Activated CD4-positive, alpha-beta T cell treated with anti-CD3 and anti-CD28 coated beads for 36 hours (primary cell): ENCODE measurements at regions not wholly inside any gene's neighbourhood (a gene's known extent, or its start where the extent isn't known, plus 50 kb on each side); places are given as distances from the start of the nearest gene placed in this dataset.

Experiments used
- ATAC-seq: fragments of 200-7000 bp; cut with Tn5 transposase; one replicate; pipeline ENCODE4 v1.10.0; 2021; ENCODE audit warnings: mild to moderate bottlenecking, moderate library complexity
- CTCF ChIA-PET: fragments of 350-600 bp; sonication (Branson Sonifier 250); formaldehyde crosslinking; loops from one replicate; lab custom pipeline; 2021; ENCODE audit warnings: antibody characterized with exemption; lab: Charles Lee
- POLR2A ChIA-PET: fragments of 350-600 bp; sonication (Branson Sonifier 250); formaldehyde crosslinking; loops from one replicate; lab custom pipeline; 2021; ENCODE audit warnings: antibody characterized with exemption, inconsistent platforms; lab: Charles Lee
- DNase-seq: peaks from one replicate; pipeline ENCODE4 v3.0.0-alpha.2; 2020
- H3K27ac Mint-ChIP-seq: one replicate; pipeline ENCODE4 v1.8.0; 2021; ENCODE audit warnings: mixed read lengths
- H3K27me3 Mint-ChIP-seq: one replicate; pipeline ENCODE4 v1.8.0; 2021; ENCODE audit warnings: mixed read lengths
- H3K36me3 Mint-ChIP-seq: one replicate; pipeline ENCODE4 v1.8.0; 2021; ENCODE audit warnings: low read depth, mixed read lengths
- H3K4me1 Mint-ChIP-seq: one replicate; pipeline ENCODE4 v1.8.0; 2021; ENCODE audit warnings: mixed read lengths
- H3K4me3 Mint-ChIP-seq: one replicate; pipeline ENCODE4 v1.8.0; 2021; ENCODE audit warnings: mild to moderate bottlenecking, moderate library complexity, mixed read lengths
- H3K9me3 Mint-ChIP-seq: one replicate; pipeline ENCODE4 v1.8.0; 2021; ENCODE audit warnings: low read depth, mixed read lengths
- intact Hi-C, 2 experiments: fragments of 100-400 bp; cut with DNase I in 1 of 2; cut with micrococcal nuclease in 1 of 2; formaldehyde crosslinking; loops; one replicate each; pipeline versions ENCODE4 v1.14.2 to v1.15.1; 2022 to 2024; cut with DNase I, micrococcal nuclease

DNA sequence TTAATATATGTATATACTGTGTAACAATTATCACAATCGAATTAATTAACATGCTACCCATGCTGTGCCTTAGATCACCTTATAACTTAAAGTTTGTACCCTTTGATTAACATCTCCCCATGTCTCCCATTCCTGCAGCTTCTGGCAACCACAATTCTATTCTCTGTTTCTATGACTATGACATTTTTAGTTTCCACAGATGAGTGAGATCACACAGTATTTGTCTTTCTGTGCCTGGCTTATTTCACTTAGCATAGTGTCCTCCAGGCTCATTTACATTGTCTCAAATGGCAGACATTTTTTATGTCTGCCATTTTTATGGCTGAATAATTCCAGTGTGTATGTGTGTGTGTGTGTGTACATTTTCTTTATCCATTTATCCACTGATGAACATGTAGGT lies 146.1 kb upstream of the SLC28A3 start:
- no peak overlapping the region for H3K27ac Mint-ChIP-seq
- no peaks in the 10 kb centered on the region for H3K9me3 Mint-ChIP-seq
- intact Hi-C loops = no loop called here
- no peaks in the 10 kb centered on the region for H3K4me1 Mint-ChIP-seq
- no peak for DNase-seq
- ATAC-seq = no peak
- ChIA-PET POLR2A (interaction anchor here (0.6 kb wide), 1 partner anchor 51 kb away, joined by 4 read pairs; no protein-coding TSS in a partner anchor), CTCF (interaction anchor here (1.4 kb wide), 1 partner anchor 9 kb away, joined by 3 read pairs; no protein-coding TSS in a partner anchor)
- H3K4me3 Mint-ChIP-seq = no peak overlapping the region
- H3K27me3 Mint-ChIP-seq = no peaks in the 10 kb centered on the region
- H3K36me3 Mint-ChIP-seq = no peaks in the 10 kb centered on the region

DNA sequence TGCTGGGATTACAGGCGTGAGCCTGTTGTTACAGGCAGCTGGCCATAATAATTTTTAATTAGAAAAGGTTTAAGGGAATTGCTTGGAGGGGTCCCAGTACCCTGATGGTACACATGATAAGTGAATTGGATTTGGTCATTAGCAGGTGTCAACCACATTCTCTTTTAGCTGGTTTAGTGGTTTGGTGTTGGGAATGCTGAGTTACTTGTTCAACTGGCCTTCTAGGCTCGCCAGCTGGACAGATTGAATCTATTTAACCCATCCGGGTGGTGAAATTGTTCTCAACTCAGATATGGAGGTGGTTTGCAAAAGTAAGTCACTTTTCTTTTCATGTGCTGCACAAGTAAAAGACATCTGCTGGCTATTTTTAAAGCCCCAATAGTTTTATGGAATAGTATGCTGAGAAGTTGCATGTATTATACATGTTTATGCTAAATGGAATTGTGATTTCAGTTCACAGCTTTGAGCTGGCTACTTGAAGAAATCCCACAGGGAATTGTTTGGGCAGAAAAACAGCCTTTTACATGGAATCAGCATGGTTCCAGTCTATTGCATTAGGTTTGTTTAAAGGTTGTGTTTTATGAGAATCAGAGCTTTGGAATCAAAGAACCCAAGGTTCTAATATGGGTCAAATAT lies 149.8 kb upstream of the SLC28A3 start:
- Mint-ChIP-seq H3K4me3 (no peak overlapping the region), H3K27me3 (no peaks in the 10 kb centered on the region), H3K4me1 (no peaks in the 10 kb centered on the region), H3K36me3 (no peaks in the 10 kb centered on the region), H3K9me3 (no peaks in the 10 kb centered on the region), H3K27ac (no peak overlapping the region)
- ChIA-PET CTCF (no interaction called here), POLR2A (no interaction called here)
- intact Hi-C loops = no loop called here
- ATAC-seq = no peak
- no peak for DNase-seq

DNA sequence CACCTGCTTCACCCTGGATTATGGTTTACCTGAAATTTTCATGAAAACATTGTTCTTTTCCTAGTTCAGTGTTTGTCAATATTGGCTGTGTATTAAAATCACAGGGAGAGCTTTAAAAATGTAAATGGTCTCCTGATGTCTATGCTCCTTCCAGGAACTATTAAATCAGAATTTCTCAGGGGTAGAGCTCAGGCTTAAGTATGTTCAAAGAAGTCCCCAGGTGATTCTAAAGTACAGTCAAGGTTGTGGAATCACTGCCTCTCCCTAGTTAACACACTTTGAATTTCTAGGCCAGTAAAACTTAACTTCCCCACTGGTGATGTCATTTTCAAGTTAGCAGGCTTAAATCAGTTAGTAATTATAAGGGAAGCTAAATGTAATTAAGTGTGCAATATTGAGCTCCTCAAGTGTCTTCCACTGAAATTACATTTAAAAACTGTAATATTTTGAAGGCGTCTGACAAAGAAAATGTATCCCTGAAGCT lies 150.3 kb upstream of the SLC28A3 start:
- CTCF ChIA-PET = no interaction called here
- H3K4me3 Mint-ChIP-seq = no peak overlapping the region

DNA sequence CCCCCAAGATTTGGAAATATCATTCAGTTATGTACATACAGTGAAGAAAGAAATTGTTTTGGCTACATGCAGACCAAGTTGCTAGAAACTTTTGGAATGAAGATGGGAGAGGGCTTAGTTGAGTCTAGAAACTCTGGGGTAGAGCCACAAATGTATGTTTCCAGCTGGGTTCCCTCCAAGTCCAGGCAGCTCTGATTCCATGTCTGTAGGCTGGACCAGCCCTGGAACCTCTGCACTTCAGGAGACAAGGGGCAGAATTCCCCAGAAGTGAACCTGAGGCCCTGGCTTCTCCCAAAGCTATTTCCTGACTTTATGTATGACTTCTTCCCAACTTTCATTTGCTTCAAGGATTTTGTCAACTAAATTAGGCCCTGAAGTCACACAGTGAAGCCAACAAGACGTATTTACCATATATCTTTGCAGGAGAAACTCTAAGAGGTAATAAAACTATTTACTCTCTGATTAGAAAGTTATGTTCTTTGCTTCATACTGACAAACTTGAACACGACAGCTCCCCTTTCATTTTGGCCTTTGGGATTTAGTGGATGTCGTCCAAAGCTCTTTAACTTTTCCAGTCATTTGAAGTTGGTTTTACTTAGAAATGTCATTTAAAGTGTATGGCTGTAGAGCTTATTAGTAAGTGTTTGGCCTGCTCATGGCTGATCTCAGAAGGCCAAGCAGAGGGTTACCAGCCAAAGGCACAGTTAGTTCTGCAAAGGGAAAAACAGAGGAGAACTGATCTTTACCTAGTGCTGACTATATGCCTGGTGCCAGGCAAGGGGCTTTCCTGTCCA lies 152.0 kb upstream of the SLC28A3 start:
- intact Hi-C loops = no loop called here

More for the DNA sequence above, 150.3 kb upstream of the SLC28A3 start:
- no peaks in the 10 kb centered on the region for H3K36me3 Mint-ChIP-seq
- POLR2A ChIA-PET = no interaction called here
- ATAC-seq = no peak
- H3K9me3 Mint-ChIP-seq = no peaks in the 10 kb centered on the region
- H3K27ac Mint-ChIP-seq = no peak overlapping the region
- H3K4me1 Mint-ChIP-seq = no peaks in the 10 kb centered on the region
- intact Hi-C loops = no loop called here
- H3K27me3 Mint-ChIP-seq = no peaks in the 10 kb centered on the region
- DNase-seq = no peak

DNA sequence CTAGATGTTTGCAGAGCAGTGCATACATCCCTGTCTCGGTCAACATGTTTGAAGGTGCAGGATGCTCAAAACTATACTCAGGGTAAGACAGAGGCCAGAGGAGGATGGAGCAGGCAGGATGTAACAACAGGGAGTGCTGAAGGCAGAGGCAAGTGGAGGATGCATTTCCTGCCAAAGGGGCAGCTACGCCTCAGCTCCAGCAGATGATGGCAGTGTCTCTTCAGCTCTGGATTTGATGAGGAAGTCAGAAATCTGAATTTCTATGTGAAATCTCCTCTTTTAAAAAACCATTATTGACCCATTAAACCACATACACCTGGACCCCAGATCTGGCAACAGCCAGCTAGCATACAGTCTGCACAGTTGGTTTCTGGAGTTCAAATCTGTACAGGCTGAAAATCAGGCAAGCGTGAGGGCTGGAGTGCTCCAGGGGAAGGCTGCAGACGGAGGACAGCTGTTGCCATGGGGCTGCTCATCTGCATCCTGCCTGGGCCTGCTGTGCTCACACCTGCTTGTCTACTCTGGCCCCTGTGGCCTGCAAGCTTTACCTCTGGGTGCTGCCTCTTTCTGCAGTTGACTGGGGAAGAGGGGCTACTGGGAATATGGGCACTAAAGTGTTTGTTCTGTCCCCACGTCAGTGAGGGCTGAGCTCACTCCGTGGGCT lies 152.9 kb upstream of the SLC28A3 start:
- Mint-ChIP-seq H3K27me3 (no peaks in the 10 kb centered on the region), H3K36me3 (no peaks in the 10 kb centered on the region), H3K27ac (no peak overlapping the region), H3K4me1 (no peaks in the 10 kb centered on the region), H3K4me3 (no peak overlapping the region), H3K9me3 (no peaks in the 10 kb centered on the region)
- CTCF ChIA-PET = no interaction called here
- intact Hi-C loops = no loop called here
- ATAC-seq (no peak), DNase-seq (no peak)
- POLR2A ChIA-PET = no interaction called here

More for the DNA sequence above, 152.0 kb upstream of the SLC28A3 start:
- Mint-ChIP-seq H3K4me3 (no peak overlapping the region), H3K4me1 (no peaks in the 10 kb centered on the region), H3K27me3 (no peaks in the 10 kb centered on the region), H3K9me3 (no peaks in the 10 kb centered on the region), H3K27ac (no peak overlapping the region), H3K36me3 (no peaks in the 10 kb centered on the region)
- CTCF ChIA-PET = no interaction called here
- ATAC-seq (no peak), DNase-seq (no peak)
- POLR2A ChIA-PET = no interaction called here

DNA sequence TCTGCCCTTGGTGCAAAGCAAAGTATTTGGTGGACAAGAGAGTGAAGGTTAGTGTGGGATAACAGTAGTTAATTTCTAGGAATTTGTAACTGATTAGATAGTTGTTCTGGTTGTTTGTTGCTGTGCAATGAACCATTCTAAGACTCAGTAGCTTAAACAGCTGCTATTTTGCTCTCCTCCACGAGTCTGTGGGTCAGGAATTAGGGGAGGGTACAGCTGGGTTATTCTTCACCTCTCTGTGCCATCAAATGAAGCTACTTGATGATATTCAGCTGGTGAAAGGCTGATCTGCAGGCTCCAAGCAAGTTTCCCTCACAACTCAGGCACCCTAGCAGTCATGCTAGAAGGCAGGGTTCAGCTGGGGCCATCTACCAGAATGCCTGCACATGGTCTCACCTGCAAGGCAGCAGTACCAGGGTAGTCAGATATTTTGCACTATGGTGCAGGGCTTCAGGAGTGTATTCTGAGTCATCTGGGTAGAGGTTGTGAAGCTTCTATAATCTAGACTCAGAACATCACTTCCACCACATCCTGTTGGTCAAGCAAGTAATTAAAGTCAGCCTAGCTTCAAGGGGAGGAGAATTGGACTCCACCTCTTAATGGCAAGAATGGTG lies 159.5 kb upstream of the SLC28A3 start:
- Mint-ChIP-seq H3K4me3 (no peak overlapping the region), H3K27ac (no peak overlapping the region), H3K27me3 (no peaks in the 10 kb centered on the region), H3K36me3 (no peaks in the 10 kb centered on the region), H3K9me3 (no peaks in the 10 kb centered on the region), H3K4me1 (no peaks in the 10 kb centered on the region)
- ATAC-seq = no peak
- DNase-seq = no peak
- intact Hi-C loops = no loop called here
- POLR2A ChIA-PET = no interaction called here
- CTCF ChIA-PET = interaction anchor here (0.7 to 0.8 kb wide), 2 partner anchors 11 to 237 kb away, joined by 3 to 4 read pairs; no protein-coding TSS in a partner anchor

GRCh38 chr9:84500826-84501225 lies 160.3 kb upstream of the SLC28A3 start:
- POLR2A ChIA-PET = no interaction called here
- ATAC-seq (no peak), DNase-seq (no peak)
- CTCF ChIA-PET = interaction anchor here (0.7 to 0.8 kb wide), 2 partner anchors 12 to 236 kb away, joined by 3 to 4 read pairs; no protein-coding TSS in a partner anchor
- Mint-ChIP-seq H3K4me3 (no peak overlapping the region), H3K27ac (no peak overlapping the region), H3K27me3 (no peaks in the 10 kb centered on the region), H3K36me3 (no peaks in the 10 kb centered on the region), H3K4me1 (no peaks in the 10 kb centered on the region), H3K9me3 (no peaks in the 10 kb centered on the region)
- intact Hi-C loops = no loop called here

DNA sequence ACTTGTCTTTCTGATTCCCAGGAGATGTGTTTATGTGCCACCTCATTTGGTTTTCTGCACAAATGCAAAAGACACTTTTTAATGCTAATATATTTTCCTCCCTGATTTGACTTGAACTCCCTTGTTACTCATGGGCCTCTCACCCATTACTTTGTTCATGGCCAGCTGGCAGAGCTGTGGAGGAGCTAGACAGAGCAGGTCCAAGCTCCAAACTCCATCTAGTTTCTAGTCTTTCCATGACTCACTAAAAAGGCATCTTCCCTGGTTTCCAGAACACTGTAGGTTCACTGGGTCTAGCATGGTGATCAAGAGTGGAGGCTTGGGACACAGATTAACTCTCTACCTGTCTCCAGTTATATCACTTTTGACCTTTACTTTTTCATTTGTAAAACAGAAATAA lies 161.0 kb upstream of the SLC28A3 start:
- no peaks in the 10 kb centered on the region for H3K27me3 Mint-ChIP-seq
- peaks cover 2% of the 10 kb centered on the region for H3K9me3 Mint-ChIP-seq
- no peak overlapping the region for H3K4me3 Mint-ChIP-seq

GRCh38 chr9:84502066-84502465 lies 161.5 kb upstream of the SLC28A3 start:
- ATAC-seq = no peak
- no peaks in the 10 kb centered on the region for H3K27me3 Mint-ChIP-seq
- H3K27ac Mint-ChIP-seq = no peak overlapping the region
- CTCF ChIA-PET = interaction anchor here (0.6 kb wide), 1 partner anchor 262 kb away, joined by 3 read pairs; no protein-coding TSS in a partner anchor
- no peak overlapping the region for H3K4me3 Mint-ChIP-seq
- no peak for DNase-seq
- intact Hi-C loops = no loop called here
- POLR2A ChIA-PET = no interaction called here
- peaks cover 2% of the 10 kb centered on the region for H3K9me3 Mint-ChIP-seq
- no peaks in the 10 kb centered on the region for H3K4me1 Mint-ChIP-seq
- no peaks in the 10 kb centered on the region for H3K36me3 Mint-ChIP-seq

More for the DNA sequence above, 161.0 kb upstream of the SLC28A3 start:
- ATAC-seq (no peak), DNase-seq (no peak)
- H3K4me1 Mint-ChIP-seq = no peaks in the 10 kb centered on the region
- ChIA-PET POLR2A (no interaction called here), CTCF (interaction anchor here (0.6 kb wide), 1 partner anchor 262 kb away, joined by 3 read pairs; no protein-coding TSS in a partner anchor)
- H3K36me3 Mint-ChIP-seq = no peaks in the 10 kb centered on the region
- intact Hi-C loops = no loop called here
- no peak overlapping the region for H3K27ac Mint-ChIP-seq

DNA sequence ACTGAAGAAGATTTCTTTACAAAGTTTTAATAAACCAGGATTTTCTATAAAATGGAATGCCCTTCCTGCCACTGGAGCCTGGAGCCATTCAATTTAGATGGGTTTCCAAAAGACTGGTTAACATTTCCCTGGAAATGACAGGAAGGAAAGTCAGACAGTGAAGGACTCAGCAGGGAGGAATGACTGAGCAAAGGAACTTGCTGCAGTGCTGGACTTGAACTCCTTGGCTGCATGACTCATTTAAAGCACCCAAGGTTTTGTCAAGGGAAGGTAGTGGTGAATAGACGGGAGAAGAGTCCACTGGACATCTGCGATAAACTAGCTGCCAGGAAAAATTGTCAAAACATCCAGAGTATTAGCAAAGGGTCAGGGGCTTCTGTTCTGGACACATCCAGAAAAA lies 163.8 kb upstream of the SLC28A3 start:
- DNase-seq = no peak
- no peaks in the 10 kb centered on the region for H3K36me3 Mint-ChIP-seq
- H3K4me1 Mint-ChIP-seq = no peaks in the 10 kb centered on the region
- H3K9me3 Mint-ChIP-seq = peaks cover 2% of the 10 kb centered on the region
- no peak overlapping the region for H3K27ac Mint-ChIP-seq
- ChIA-PET CTCF (interaction anchor here (0.6 to 0.7 kb wide), 2 partner anchors 101 to 515 kb away, joined by 3 read pairs; no protein-coding TSS in a partner anchor), POLR2A (no interaction called here)
- intact Hi-C loops = no loop called here
- no peak overlapping the region for H3K4me3 Mint-ChIP-seq
- peaks cover 2% of the 10 kb centered on the region for H3K27me3 Mint-ChIP-seq
- ATAC-seq = no peak

GRCh38 chr9:84511651-84512050 lies 157.9 kb upstream of the NTRK2 start:
- ChIA-PET CTCF (no interaction called here), POLR2A (interaction anchor here (0.6 kb wide), 1 partner anchor 34 kb away, joined by 4 read pairs; no protein-coding TSS in a partner anchor)
- H3K4me1 Mint-ChIP-seq = no peaks in the 10 kb centered on the region
- ATAC-seq = no peak
- intact Hi-C loops = no loop called here
- no peak for DNase-seq
- peaks cover 11% of the 10 kb centered on the region for H3K27me3 Mint-ChIP-seq
- H3K36me3 Mint-ChIP-seq = no peaks in the 10 kb centered on the region
- H3K27ac Mint-ChIP-seq = no peak overlapping the region
- no peaks in the 10 kb centered on the region for H3K9me3 Mint-ChIP-seq
- H3K4me3 Mint-ChIP-seq = no peak overlapping the region
